HL-60/S4 (cell line): ENCODE measurements at regions not wholly inside any gene's neighbourhood (a gene's known extent, or its start where the extent isn't known, plus 50 kb on each side); places are given as distances from the start of the nearest gene placed in this dataset.
"Not testable (repeated sequence)": the region's sequence is repeated elsewhere in the genome, so short reads cannot be mapped to it uniquely, and the experiment has no call there.

Experiments
- in situ Hi-C: fragments of 300-500 bp; cut with MboI; formaldehyde crosslinking; loops from 2 replicates; pipeline ENCODE4 v1.14.3; 2022; ENCODE audit warnings: low sequenced_read_pairs

DNA sequence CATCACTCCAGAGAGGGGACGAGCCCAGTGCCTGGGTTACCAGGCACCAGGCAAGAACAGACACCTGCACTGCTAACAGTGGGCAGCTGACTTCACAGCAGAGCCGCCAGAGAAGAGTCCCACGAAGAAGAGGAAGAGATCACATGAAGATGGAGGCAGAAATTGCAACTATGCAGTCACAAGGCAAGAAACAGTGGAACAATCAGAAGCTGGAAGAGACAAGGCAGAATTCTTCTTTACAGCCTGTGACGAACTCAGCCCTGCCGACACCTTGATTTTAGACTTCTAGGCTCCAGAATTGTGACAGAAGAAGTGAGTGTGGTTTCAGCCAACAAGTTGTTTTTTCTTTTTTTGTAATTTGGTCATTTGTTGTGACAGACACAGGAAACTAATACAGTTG lies 59.2 kb downstream of the IL12A start:
- in situ Hi-C loops = loop anchor here (25.0 kb wide), 1 partner anchor 439 kb away; no protein-coding TSS in a partner anchor

DNA sequence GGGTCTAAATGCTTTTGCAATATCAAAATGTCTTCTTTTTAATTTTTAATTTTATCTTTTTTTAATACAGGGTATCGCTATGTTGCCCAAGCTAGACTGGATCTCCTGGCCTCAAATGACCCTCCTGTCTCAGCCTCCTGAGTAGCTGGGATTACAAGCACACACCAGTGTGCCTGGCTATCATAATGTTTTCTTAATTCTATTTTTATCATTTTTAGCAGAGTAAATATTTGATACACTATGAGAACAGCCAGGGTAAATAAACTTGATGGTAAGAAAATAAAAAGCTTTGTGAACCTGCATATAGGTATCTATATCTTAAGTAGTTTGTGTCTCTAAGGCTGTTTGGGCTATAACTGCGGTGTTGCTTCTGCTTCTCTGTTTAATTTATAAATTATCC lies 60.4 kb downstream of the IL12A start:
- in situ Hi-C loops = loop anchor here (25.0 kb wide), 1 partner anchor 438 kb away; no protein-coding TSS in a partner anchor

DNA sequence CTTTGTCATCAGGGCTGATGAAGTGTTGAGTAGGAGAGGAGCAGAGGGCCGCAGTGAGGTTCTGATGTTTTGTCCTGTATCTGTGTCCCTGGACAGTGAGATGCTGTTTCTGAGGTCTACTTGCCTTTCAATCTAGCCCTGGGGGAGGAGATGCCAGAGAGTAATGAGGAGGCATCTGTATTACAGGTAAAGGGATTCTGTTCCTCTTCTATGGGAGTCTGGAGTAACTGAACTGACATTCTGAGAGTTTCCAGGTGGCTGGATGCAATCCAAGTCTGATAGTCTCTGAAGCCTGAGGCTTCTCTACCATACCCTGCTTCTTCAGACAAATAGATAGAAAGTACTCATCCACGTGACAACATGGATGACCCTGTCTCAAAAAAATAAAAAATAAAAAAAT lies 60.9 kb downstream of the IL12A start:
- in situ Hi-C loops = loop anchor here (25.0 kb wide), 1 partner anchor 438 kb away; no protein-coding TSS in a partner anchor

DNA sequence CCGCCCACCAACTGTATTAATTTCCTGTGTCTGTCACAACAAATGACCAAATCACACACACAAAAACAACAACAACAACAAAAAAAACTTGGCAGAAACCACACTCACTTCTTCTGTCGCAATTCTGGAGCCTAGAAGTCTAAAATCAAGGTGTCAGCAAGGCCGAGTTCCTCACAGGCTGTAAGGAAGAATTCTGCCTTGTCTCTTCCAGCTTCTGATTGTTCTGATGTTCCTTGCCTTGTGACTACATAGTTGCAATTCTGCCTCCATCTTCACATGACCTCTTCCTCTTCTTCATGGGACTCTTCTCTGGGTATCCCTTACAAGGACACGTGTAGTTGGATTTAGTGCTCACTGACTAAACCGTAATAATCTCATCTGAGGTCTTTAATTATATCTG lies 61.4 kb downstream of the IL12A start:
- in situ Hi-C loops = loop anchor here (25.0 kb wide), 1 partner anchor 437 kb away; no protein-coding TSS in a partner anchor

DNA sequence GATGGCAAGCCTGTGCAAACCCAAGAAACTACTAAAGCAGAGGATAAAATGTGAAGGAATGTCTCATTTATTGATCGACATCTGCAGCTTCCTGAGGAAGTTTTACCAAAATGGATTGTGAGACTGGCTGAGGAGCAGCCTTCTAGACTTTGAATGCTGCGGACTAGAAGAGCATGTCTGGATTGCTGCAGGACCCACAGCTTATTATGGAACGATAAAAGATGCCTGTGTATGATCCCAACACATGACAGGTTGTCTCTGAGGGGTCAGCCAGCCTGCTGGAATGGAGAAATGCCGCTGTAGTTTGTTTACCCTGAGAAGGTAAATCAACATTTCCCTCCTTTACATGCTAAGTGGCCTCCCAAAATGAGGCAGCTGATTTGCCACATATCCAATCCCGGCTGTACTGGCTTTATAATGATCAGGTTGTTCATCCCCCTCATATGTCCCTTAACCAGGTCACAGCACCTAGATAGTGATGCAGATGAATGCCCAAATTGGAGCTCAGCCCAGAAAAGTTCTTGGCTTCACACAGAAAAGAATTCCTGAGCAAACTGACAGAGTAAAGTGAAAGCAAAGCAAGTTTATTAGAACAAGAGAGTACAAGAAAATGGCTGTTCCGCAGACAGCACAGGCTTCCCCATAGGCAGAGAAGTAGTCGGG lies 63.9 kb downstream of the IL12A start:
- in situ Hi-C loops = no loop called here

DNA sequence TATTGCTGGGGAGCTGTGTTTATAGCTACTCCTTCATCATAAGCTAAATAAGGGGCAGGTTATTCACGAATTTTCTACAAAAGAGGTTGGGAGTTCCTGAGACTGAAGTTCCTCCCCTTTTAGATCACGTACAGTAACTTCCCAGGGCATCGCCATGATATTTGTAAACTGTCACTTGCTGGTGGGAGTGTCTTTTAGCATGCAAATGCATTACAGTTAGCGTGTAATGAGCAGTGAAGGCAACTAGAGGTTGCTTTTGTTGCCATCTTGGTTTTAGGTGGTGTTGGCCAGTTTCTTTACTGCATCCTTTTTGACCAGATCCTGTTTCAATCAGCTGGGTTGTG lies 64.4 kb downstream of the IL12A start:
- in situ Hi-C loops = no loop called here

DNA sequence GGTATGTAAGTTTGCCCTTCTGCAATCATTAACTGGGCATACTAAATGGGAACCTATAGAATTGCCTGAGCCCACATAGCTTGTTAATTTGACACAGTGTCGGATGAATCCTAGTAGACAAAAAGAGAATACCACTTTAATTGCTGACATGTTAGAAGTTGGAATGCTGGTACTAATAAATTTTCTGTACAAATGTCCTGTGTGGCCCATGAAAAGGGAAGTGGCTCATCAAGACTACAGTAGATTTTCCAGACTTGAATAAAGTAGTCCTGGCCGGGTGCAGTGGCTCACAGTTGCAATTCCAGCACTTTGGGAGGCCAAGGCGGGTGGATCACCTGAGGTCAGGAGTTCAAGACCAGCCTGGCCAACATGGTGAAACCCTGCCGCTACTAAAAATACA lies 66.2 kb downstream of the IL12A start:
- in situ Hi-C loops = not testable (repeated sequence)

DNA sequence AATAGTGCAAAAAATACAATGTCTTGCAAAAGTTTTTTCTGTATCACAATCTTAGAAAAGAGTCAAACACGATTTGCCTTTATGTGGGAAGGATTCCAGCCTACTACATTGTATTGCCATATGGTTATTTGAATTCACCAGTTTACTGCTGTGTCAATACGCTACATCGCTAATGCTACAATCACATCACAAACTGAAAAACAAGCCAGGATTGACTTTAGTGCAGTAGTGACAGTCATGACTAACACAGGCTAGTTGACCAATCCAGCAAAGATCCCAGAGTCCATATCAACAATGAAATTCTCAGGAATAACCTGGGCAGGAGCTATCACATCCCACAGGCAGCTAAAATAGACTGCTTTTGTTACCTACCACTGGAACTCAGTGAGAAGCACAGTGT lies 67.0 kb downstream of the IL12A start:
- in situ Hi-C loops = no loop called here

DNA sequence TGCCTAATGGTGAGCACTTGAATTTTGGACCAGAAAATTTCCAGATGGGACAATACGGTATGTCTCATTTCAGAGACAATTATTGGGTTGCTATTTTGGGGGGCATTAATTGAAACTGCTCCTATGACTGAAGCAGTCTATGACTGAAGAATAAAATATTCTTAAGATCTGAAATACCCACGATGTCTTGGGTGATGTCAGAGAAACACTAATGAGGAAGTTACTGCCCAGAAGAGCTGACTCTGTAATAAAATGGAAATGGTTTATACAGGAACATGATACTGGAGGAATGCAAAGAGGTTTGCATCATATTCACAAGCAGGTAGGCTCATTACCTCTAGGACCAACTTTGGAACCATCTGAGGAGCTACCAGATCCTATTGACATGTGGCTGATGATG lies 68.7 kb downstream of the IL12A start:
- in situ Hi-C loops = no loop called here

DNA sequence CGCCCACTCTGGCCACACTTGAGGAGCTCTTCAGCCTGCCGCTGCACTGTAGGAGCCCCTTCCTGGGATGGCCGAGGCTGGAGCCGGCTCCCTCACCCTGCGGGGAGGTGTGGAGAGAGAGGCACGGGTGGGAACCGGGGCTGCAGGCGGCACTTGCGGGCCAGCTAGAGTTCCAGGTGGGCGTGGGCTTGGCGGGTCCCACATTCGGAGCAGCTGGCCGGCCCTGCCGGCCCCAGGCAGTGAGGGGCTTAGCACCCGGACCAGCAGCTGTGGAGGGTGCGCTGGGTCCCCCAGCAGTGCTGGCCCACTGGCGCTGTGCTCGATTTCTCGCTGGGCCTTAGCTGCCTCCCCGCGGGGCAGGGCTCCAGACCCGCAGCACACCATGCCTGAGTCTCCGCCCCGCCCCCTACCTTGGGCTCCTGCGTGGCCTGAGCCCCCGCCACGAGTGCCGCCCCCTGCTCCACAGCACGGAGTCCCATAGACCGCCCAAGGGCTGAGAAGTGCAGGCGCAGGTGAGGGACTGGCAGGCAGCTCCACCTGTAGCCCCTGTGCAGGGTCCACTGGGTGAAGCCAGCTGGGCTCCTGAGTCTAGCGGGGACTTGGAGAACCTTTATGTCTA lies 71.9 kb downstream of the IL12A start:
- in situ Hi-C loops = no loop called here

DNA sequence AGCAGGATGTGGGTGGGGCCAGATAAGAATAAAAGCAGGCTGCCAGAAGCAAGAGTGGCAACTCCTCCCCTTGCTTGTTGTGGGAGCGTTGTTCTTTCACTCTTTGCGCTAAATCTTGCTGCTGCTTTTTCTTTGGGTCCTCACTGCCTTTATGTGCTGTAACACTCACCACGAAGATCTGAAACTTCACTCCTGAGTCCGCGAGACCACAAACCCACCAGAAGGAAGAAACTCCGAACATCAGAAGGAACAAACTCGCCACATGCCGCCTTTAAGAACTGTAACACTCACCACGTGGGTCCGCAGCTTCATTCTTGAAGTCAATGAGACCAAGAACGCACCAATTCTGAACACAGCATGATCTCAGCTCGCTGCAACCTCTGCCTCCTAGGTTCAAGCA lies 72.9 kb downstream of the IL12A start:
- in situ Hi-C loops = no loop called here

DNA sequence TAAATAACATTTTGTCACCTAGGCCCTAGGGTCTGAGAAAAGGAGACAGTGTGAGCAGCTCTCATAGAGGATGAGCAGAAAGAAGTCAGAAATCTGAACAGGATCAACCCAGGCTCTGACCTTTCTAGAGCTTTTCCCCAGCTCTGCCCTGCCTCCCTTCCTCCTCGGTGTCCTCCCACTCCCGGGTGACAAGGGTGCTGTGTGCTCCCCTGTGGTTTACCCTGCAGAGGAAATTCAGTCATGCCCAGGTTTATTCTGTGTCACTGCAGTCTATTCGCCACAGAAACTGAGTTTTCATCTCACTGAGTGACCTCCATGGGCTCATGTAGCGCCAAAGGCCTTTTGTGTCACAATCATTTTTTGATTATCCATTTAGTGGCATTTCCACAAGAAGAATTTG lies 76.6 kb downstream of the IL12A start:
- in situ Hi-C loops = no loop called here

DNA sequence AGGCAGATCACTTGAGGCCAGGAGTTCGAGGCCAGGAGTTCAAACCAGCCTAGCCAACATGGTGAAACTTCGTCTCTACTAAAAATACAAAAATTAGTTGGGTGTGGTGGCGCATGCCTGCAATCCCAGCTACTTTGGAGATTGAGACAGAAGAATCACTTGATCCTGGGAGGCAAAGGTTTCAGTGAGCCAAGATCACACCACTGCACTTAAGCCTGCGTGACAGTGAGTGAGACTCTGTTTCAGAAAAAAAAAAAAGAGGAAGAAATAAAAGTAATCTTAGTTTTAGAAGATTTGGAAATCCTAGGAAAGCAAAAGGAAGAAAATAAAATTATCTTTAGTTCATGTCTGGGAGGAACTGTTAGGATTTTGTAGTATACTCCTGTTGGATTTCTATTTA lies 77.2 kb downstream of the IL12A start:
- in situ Hi-C loops = no loop called here

DNA sequence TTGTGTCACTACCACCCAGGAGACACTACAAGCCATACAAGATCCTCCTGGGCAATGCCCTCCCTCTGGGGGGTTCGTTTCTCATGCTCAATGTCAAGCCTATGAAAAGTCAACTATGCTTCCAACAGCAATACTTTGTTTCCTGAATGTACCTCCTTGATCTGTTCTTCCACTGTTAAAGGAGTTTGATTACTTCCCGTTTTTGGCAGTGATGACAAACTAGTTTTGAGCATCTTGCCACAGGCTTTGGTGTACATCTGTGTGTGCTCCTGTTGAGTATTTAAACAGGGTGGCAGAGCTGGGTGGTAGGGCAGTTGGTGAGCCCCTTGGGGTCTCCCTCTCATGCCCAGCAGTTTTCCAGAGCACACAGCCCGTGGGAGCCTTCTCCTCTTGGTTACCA lies 81.4 kb downstream of the IL12A start:
- in situ Hi-C loops = no loop called here

DNA sequence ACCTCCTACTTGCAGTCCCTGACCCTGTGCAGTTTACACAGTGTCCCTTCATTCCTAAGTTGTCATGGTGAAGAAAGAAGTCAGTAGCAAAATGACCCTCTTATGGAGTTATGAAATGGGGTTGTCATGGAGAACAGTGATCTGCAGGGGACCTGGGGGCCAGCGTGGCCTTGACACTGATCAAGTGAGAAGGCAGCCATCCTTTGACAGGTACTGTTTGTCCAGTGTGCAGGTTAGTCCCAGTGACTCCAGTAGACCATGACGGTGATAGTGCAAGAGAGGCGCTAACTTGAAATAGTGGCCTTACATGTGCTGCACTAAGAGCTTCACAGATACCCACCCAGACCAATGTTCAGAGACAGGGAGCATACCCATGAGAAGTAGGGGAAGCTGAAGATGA lies 87.9 kb downstream of the IL12A start:
- in situ Hi-C loops = no loop called here

DNA sequence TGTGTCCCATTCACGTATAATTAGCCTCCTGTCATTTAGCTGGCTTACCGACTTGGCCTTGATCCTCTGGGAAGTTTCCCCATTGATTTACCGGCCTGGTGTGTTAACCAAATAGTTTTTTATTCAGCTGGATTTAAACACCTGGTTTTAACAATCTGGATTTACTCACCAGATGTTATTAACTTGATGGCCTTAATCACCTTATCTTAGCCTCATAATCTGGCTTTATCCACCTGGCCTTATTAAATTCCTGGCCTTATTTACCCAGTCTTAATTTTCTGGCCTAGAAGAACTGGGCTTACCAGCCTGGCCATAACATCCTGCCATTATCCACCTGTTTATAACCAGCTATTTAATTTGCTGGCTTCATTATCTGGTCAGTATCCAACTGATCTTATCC lies 89.9 kb downstream of the IL12A start:
- in situ Hi-C loops = no loop called here

DNA sequence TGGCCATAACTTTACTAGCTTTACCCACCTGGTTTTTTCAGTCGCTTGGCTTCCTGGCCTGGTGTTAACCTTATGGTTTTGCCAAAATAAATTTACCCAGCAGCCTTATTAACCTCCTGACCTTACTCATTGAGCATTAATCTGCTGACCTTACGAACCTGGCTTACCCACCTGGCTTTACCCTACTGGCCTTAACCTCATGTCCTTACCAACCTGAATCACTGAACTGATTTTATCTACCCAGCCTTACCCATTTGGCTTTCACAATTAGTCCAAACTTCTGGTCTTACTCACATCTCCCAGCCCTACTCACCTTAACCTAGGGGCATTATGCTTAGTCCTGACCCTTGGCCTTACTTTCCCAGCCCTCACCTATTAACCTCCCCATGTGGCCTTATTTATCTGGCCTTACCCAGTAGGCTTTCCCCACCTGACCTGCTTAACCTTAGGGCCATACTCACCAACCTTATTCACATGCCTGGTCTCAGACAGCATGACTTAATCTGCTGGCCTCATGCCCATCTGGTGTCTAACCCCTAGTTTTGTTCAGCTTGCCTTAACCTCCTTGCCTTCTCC lies 93.4 kb downstream of the IL12A start:
- in situ Hi-C loops = no loop called here

DNA sequence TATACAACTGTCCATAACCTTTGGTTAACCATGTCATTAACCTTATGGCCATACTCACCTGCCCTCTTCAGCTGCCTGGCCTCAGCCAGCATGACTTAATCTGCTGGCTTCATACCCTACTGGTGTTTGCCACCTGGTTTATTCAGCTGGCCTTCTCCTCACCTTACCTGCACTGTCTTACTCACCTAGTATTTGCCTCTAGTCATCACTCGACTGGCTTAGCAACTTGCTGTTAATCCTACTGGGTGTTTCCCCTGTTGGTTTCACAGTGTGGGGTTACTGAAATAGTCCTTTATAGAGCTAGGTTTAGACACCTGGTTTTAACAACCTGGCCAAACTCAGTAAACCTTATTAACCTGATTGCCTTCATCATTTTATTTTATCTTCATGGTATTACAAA lies 96.4 kb downstream of the IL12A start:
- in situ Hi-C loops = no loop called here

DNA sequence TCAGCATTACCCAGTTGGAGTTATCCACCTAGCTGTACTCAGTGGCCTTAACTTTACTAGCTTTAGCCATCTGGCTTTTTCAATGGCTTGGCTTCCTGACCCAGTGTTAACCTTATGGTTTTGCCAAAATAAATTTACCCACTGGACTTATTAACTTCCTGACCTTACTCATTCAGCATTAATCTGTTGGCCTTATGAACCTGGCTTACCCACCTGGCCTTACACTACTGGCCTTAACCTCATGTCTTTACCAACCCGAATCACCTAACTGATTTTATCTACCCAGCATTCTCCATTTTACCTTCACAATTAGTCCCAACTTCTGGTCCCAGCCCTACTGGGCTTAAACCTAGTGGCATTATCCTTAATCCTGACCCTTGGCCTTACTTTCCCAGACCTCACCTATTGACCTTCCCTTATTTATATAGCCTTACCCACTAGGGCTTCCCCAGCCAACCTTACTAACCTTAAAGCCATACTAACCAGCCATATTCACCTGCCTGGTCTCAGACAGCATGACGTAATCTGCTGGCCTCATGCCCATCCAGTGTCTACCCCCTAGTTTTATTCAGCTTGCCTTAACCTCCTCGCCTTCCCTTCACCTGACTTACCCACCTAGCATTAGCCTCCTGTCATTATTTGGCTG lies 100.0 kb downstream of the IL12A start:
- in situ Hi-C loops = no loop called here

DNA sequence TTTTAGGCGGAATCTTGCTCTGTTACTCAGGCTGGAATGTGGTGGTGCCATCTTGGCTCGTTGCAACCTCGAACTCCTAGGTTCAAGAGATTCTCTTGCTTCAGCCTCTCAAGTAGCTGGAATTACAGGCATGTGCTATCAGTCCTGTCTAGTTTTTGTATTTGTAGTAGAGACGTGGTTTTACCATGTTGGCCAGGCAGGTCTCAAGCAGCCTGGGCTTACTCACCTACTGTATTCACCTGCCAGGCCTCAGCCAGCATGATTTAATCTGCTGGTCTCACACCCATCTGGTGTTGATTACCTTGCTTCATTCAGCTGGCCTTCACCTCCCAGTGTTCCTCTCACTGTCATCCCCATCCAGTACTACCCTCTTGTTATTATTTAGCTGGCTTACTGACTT lies 102.0 kb downstream of the IL12A start:
- in situ Hi-C loops = no loop called here

DNA sequence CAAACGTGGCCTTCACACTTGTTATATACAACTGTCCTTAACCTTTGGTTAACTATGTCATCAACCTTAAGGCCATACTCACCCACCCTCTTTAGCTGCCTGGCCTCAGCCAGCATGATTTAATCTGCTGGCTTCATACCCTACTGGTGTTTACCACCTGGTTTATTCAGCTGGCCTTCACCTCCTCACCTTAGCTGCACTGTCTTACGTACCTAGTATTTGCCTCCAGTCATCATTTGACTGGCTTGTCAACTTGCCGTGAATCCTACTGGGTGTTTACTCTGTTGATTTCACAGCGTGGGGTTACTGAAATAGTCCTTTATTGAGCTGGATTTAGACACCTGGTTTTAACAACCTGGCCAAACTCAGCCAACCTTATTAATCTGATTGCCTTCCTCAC lies 102.8 kb downstream of the IL12A start:
- in situ Hi-C loops = no loop called here

DNA sequence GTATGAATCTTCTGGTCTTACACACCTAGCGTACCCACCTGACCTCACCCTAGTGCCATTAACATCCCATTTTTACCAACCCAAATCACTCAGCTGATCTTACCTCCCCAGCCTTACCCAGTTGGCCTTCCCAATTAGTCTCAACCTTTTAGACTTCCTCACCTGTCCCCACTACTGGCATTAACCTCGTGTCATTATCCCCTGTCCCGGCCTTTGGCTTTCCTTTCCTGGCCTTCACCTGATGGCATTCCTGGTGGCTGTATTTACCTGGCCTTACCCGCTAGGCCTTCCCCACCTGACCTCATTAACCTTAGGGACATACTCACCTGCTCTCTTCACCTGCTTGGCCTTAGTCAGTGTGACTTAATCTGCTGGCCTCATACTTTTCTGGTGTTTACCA lies 104.1 kb downstream of the IL12A start:
- in situ Hi-C loops = no loop called here
